ENCODE measurements at regions not wholly inside any gene's neighbourhood (a gene's known extent, or its start where the extent isn't known, plus 50 kb on each side); places are given as distances from the start of the nearest gene placed in this dataset.
A peak's percentile ranks its signal among the peaks of the same experiment; 100 is the strongest.

DNA sequence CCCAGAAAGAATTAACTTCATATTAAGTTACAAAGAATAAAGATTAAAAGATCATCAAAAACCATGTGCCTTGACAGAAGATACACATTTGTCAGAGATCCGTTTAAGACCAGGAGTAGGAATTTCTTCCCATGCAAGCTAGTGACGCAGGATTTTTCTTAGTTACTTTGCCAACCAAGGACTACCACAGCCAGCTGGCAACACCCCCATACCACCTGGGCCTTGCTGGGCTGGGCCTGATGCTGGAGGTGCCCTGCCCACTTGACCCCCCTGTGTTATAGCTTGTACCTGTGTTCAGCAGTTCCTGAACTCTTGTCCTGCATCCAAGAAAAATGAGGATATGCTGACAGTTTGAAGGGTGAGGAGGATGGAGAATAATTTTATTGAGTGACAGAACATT lies 290.9 kb upstream of the SMC2 start:
- DNase-seq, result no peak

DNA sequence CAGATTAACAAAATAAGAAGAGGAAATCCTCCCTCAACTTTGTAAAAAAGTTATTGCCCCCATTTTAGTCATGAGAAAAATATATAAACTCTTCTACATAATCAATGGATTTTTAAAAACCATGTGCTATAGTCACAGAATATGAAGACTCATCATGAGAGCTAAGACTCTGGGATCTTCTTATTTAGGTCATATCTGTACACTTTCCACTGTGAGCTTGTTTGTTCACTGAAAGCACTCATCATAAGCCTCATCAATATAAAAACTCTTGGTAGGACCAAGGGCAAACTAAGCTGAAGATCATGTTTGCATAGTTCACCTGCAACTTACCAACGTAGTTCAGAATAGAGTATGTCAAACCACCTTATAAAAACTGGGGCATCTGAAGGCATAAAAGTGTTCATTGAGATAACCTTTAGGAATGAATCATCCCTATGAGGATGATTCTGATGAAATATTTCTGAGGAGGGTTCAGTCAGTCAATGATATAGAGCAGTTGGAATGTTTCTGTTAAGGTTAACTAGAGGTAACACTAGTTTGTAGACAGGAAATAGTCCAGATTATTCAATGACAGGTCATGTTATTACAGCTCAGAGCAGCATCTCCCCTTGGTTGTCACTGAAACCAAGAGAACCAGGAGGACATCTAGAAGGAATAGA lies 289.9 kb upstream of the SMC2 start:
- no peak for DNase-seq

GRCh38 chr9:103809745-103810144 lies 284.4 kb upstream of the SMC2 start:
- DNase-seq, result no peak

- DNase-seq, result no peak
These were observed 282.6 kb upstream of the SMC2 start for GRCh38 chr9:103811462-103811861.

GRCh38 chr9:103816146-103816545 lies 278.0 kb upstream of the SMC2 start:
- DNase-seq, result no peak

GRCh38 chr9:103819936-103820335 lies 274.2 kb upstream of the SMC2 start:
- no peak for DNase-seq

- DNase-seq, result no peak
These were observed 273.0 kb upstream of the SMC2 start for GRCh38 chr9:103821115-103821514.

DNA sequence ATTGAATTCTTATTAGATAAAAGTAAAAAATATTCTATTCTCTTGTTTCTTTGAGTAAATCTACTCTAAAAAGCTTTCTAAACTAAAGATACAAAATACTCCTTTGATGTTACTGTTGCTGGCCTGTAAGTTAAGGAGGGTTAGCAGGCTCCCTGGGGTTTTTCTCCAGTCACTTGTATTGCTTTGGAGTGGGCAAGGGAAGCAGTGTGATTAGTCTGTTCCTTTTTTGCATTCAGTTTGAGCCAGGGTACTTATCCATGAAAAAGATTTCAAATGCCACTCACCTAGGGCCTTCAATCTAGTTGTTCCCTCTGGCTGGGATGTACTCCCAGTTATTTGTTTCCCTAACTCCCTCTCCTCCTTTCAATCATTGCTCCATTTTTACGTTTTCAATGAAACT lies 256.2 kb upstream of the SMC2 start:
- no peak for DNase-seq

DNA sequence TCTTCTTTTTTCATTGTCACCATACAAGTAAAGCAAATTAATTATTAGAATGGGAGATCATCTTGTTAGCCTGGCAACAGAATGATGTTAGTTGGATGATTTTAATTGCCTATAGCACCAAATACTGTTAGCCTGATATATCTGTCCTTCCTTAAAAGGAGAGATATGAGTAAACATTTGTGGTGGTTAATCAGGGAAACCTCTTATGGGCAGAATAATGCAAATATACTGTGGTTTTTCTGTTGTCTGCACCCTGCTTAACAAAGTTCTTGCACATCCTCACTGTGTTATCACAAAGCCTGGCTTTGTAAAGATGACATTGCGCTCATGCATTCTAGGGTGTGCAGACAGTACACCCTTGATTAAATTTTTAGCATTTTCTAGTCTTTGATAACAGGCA lies 254.9 kb upstream of the SMC2 start:
- DNase-seq, result no peak

- no peak for DNase-seq
These were observed 226.2 kb upstream of the SMC2 start for GRCh38 chr9:103867886-103868285.

DNA sequence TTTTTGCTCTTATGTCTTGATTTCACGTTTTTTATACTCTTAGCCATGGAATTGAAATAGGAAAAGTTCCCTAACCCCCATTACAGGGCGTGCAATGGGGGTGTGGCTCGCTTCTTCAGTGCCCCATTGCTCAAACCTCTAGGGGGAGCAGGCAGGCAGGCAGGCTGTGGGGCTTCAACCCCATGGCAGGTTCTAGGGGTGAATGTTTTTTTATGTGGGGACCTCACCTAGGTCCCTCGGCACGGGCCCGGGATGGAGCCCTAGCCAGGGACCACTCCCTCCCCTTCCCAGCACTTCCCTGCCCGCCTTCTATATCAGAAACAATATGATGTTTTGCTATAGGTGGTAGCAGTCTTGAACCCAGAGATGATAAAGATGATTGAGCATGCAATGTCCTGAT lies 221.3 kb upstream of the SMC2 start:
- DNase-seq, result no peak

DNA sequence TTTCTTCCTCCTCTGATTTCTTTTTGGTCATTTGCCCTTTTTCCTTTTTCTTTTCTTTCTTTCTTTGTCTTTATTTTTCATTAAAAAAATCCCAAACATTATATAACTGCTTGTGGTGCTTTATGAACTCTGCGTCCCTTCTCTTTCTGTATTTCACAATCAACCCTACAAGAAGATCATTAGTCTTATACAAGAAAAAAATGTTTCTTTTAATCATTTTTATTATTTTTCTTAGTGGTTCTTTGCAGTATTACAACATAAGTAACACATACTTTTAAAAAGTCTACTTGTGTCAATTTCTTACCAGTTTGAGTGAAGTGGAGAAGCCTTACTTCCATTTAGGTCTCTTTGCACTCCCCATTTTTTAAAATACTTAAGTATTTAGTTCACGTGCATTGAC lies 212.7 kb upstream of the SMC2 start:
- DNase-seq, result no peak

DNA sequence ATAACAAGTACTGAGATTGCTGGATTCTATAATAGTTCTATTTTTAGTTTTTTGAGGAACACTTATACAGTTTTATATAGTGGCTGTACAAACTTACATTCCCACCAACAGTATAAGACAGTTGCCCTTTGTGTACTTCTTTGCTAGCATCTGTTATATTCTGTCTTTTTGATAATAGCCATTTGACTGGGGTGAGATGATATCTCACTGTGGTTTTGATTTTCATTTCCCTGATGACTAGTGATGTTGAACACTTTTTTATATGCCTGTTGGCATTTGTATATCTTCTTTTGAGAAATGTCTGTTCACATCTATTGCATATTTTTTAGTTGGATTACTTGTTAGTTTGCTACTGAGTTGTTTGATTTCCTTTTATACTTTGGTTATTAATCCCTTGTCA lies 204.1 kb upstream of the SMC2 start:
- no peak for DNase-seq

- DNase-seq, result no peak
These were observed 199.9 kb upstream of the SMC2 start for GRCh38 chr9:103894184-103894583.

- DNase-seq, result no peak
These were observed 195.6 kb upstream of the SMC2 start for GRCh38 chr9:103898550-103898949.

GRCh38 chr9:103899866-103900265 lies 194.2 kb upstream of the SMC2 start:
- DNase-seq, result no peak

- no peak for DNase-seq
These were observed 193.6 kb upstream of the SMC2 start for GRCh38 chr9:103900466-103900865.

DNA sequence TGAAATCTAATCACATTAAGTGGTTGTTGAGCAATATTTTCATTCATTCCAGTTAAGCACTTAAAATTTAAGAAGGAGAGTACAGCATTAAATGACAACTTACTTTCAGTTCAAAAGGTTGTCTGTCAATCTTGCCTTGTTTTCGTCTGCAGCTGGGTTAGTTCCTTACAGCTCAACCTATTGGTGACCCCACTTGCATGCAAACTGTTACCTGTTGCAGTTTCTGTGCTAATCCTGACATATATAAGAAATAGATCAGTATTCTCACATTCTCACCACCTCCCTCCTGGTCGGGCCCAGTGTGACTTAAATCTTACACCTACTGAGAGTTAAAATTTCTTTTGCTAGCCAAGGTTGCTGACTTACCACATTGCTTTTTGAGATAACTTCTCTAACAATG lies 191.8 kb upstream of the SMC2 start:
- no peak for DNase-seq

DNA sequence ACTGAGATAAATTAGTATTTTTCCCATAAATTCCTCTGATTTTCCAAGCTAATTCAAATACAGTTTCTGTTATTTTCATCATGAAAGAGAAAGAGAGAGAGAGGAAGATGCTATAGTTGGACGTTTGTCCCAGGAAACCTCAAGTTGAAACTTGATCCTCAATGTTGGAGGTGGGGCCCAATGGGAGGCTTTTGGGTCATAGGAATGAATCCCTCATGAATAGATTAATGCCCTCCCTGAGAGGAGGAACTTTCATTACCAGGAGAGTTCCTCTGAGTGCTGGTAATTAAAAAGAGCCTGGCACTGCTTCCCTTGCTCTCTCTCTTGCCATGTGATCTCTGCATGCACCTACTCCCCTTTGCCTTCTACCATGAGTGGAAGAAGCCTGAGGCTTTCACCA lies 189.9 kb upstream of the SMC2 start:
- DNase-seq, result no peak

- no peak for DNase-seq
These were observed 180.2 kb upstream of the SMC2 start for GRCh38 chr9:103913899-103914298.

DNA sequence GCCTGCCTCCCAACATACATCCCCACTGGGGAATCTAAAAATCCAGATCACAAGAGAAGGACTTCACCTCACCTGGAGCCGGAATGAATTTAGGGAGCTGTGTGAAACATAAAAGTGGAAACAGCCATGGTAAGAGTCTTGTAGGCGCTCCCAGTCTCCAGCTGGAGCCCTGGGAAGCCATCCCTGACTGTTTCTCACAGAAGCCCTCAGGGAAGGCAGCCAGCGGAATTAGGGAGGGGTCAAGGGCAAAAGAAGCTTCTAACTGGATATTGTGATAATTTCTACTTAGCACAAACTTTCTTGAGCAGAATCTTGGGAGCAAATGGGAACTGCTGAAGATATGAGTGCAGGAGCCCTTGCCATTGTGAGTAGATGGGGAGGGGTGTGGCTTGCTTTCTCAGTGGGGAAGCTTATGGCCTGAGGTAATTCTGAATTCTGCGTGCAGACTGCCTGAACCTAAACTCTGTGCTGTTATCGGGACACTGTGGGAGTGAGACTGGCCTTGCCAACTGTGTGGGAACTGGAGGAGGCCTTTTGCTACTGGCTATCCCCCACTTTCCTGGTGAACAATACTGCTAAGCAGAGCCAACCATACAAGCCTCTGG lies 174.4 kb upstream of the SMC2 start:
- no peak for DNase-seq

DNA sequence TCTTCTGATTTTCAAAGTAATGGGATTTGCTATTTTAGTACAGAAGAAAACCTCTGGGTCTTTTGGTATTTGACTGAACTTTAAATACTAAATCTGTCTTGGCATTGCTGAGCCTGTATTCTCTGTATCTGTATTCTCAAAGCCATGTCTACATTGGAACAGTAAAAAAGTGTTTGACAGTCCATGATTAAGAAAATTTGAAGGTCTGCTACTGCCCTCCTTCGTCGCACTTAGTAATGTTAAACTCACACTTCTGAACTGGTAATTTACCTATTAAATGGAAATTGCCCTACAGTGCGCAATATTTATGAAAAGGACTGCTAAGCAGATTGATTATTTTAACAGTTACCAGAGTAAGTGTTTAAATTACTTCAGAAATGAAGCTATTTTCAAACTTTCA lies 165.7 kb upstream of the SMC2 start:
- DNase-seq, result no peak

DNA sequence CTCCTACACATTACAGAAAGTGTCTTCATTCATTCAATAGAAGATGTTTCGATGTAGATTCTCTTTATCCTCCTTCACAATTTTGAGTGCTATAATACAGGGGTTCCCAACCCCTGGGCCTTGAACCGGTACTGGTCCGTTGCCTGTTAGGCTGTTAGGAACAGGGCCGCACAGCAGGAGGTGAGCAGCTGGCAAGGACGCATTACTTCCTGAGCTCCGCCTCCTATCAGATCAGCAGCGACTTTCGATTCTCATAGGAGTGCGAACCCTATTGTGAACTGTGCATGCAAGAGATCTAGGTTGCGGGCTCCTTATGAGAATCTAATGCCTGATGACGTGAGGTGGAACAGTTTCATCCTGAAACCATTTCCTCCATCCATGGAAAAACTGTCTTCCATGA lies 153.0 kb upstream of the SMC2 start:
- DNase-seq, result no peak

- DNase-seq, result peak; percentile 38
These were observed 151.9 kb upstream of the SMC2 start for GRCh38 chr9:103942200-103942599.

DNA sequence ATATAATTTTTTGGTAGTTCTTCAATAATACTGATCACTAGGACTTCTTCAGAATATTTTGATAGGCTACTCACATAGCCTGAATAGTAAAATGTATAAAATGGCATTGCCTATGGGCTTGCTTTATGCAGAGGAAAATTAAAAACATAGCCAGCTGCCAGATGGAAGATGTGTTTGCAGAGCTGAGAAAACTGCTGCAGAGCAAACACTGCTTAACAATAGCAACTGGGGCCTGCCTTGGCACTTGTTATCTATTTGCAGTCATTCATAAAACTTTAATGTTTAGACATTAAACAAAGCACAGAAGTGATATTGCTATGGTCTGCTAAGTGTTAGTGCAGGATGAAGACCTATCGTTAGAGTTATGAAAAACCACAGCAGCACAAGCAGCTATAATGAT lies 151.5 kb upstream of the SMC2 start:
- peak; percentile 92 for DNase-seq

Data from NCI-H1105 treated with DMSO at 0.1 percent for 48 hours (cell line).